ENCODE measurements at regions not wholly inside any gene's neighbourhood (a gene's known extent, or its start where the extent isn't known, plus 50 kb on each side); places are given as distances from the start of the nearest gene placed in this dataset.

DNA sequence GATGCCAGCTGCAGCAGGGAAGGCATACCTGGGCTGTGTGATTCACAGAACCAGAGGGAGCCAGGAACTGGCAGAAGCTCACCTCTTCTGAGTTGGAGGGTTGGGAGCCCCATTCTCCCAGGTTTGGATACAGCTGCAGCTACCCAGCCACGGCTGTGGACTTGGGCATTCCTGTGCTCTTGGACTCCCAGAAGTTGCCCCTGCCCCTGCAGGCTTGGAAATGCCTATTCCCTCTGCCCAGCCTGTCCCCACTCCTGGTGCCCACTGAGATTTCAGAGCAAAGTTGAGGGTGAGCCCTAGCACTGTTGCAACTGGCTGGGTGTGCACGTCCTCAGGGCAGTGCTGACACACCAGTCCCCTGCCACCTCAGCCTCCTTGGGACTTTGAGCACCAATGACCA, 489.7 kb downstream of the SLCO4C1 start:
- 0 out of 2 replicates have a peak, but pooled peaks cover 4% of the 10 kb centered on the region for H3K36me3 Mint-ChIP-seq (ENCODE audit: low read depth)

DNA sequence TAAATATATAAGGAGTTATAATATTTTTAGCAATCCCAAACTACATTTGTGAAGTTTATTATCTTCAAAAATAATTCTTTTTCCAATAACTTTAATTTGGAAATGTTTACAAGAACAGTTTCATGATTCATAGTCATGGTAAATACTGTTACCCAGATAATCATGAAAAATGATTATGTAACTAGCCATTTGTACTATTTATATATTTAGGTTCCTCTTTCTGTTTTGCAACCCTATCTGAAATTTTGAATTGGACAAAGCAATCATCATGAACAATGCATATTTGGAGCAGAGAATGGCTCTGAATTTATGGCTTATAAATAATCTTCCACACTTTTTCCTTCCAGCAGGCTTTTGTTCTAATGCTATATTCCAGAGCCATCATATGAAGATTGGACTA, 499.7 kb downstream of the SLCO4C1 start:
- Mint-ChIP-seq H3K4me1 (ENCODE audit: low read depth) (no peaks in the 10 kb centered on the region), H3K4me3 (no peak overlapping the region), H3K27me3 (ENCODE audit: insufficient read depth) (no peaks in the 10 kb centered on the region; the same call in 1 of the 2 replicates), H3K27ac (no peak overlapping the region), H3K36me3 (ENCODE audit: low read depth) (no peaks in the 10 kb centered on the region), H3K9me3 (peaks cover 45% of the 10 kb centered on the region)
- no peak for DNase-seq
- no peak for TF ChIP-seq CTCF (IDR thresholded peaks at IDR 0.05)

More for the DNA sequence above, 489.7 kb downstream of the SLCO4C1 start:
- DNase-seq, result no peak
- no peak for TF ChIP-seq CTCF (IDR thresholded peaks at IDR 0.05)
- H3K4me3 Mint-ChIP-seq, result no peak overlapping the region
- H3K27ac Mint-ChIP-seq, result no peak overlapping the region
- H3K9me3 Mint-ChIP-seq, result peaks cover 24% of the 10 kb centered on the region
- no peaks in the 10 kb centered on the region for H3K4me1 Mint-ChIP-seq (ENCODE audit: low read depth)
- no peaks in the 10 kb centered on the region for H3K27me3 Mint-ChIP-seq (ENCODE audit: insufficient read depth)

GRCh38 chr5:101788797-101789196, 507.3 kb downstream of the SLCO4C1 start:
- H3K27ac Mint-ChIP-seq, result no peak overlapping the region
- H3K36me3 Mint-ChIP-seq (ENCODE audit: low read depth), result no peaks in the 10 kb centered on the region
- TF ChIP-seq CTCF (IDR thresholded peaks at IDR 0.05), result no peak
- H3K9me3 Mint-ChIP-seq, result peaks cover 41% of the 10 kb centered on the region
- H3K4me1 Mint-ChIP-seq (ENCODE audit: low read depth), result no peaks in the 10 kb centered on the region
- no peaks in the 10 kb centered on the region; the same call in none of the 2 replicates for H3K27me3 Mint-ChIP-seq (ENCODE audit: insufficient read depth)
- no peak overlapping the region for H3K4me3 Mint-ChIP-seq
- no peak for DNase-seq

DNA sequence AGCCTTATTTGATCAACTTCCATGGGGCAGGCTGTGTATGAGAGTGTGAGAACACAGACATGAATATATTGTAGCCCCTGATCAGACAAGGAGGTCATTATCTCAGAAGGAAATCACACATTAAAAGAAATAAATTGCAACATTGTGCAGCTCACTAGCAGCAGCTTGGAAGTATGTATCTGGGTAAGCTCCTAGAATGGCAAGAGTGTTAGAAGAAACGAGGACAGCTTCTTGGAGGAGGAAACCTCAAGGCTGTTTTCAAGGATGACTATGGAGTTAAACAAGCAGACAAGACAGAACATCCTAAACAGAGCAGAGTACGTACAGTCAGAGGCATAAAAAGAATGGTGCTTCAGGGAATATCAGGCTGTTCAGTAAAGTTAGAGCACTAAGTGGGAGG, 511.0 kb downstream of the SLCO4C1 start:
- TF ChIP-seq CTCF (IDR thresholded peaks at IDR 0.05), result no peak
- DNase-seq, result no peak
- no peaks in the 10 kb centered on the region for H3K36me3 Mint-ChIP-seq (ENCODE audit: low read depth)
- H3K9me3 Mint-ChIP-seq, result peaks cover 36% of the 10 kb centered on the region
- no peak overlapping the region for H3K4me3 Mint-ChIP-seq
- H3K4me1 Mint-ChIP-seq (ENCODE audit: low read depth), result no peaks in the 10 kb centered on the region
- no peak overlapping the region for H3K27ac Mint-ChIP-seq
- no peaks in the 10 kb centered on the region; the same call in 1 of the 2 replicates for H3K27me3 Mint-ChIP-seq (ENCODE audit: insufficient read depth)

DNA sequence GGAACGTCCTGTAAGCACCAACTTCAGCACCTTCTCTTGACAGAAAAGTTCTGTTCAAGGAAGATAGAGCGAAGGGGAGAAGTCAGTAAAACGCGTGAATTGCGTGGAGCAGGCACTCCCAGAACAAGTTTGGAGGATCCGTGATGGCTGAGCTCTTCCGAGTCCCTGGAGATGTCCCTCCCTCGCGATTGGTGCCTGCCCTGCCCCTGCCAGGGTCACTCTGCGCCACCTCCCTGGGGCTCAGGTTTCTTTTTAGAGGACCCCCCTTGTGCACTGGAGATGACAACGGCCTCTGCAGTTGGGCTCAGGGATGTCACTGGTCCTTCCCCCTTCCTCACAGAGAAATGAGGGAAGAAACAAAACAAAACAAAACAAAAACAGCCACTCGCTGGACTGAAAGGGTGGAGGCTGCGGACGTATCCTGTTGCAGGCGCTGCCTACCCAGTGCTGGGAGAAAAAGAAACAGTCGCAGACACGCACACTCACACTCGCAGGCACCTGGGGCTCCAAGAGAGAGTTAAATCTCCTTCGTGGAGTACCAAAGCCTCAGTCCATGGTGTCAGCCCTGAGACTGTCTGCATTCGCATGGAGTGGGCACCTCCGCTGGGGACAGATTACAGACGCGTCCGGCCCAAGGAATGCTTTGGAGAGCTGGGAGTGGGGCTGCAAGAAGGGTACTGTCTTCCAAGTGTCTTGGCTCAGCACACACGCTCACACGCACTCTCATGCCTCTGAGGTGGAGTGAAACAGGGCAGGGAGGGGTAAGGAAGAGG, 512.7 kb downstream of the SLCO4C1 start:
- no peaks in the 10 kb centered on the region; the same call in 1 of the 2 replicates for H3K27me3 Mint-ChIP-seq (ENCODE audit: insufficient read depth)
- H3K4me3 Mint-ChIP-seq, result no peak overlapping the region
- TF ChIP-seq CTCF (IDR thresholded peaks at IDR 0.05), result no peak
- H3K9me3 Mint-ChIP-seq, result peaks cover 24% of the 10 kb centered on the region
- DNase-seq, result no peak
- no peaks in the 10 kb centered on the region for H3K36me3 Mint-ChIP-seq (ENCODE audit: low read depth)
- H3K4me1 Mint-ChIP-seq (ENCODE audit: low read depth), result no peaks in the 10 kb centered on the region
- no peak overlapping the region for H3K27ac Mint-ChIP-seq
